ENCODE measurements at regions not wholly inside any gene's neighbourhood (a gene's known extent, or its start where the extent isn't known, plus 50 kb on each side); places are given as distances from the start of the nearest gene placed in this dataset.
"Not testable (repeated sequence)": the region's sequence is repeated elsewhere in the genome, so short reads cannot be mapped to it uniquely, and the experiment has no call there.

- peaks cover 0 to 4% (median under 1%) of the 10 kb centered on the region in 3 donors for H3K4me1 ChIP-seq (ENCODE audit: control insufficient read depth in 2 of 3, insufficient read depth in 2 of 3, low read depth in 1 of 3, low read length in 3 of 3)
- H3K9ac ChIP-seq (ENCODE audit: low read length in 3 of 3), result no peak overlapping the region
- FAIRE-seq (no peak), DNase-seq (no peak)
- intact Hi-C loops (cut with DNase I), result no loop called here
- H3K36me3 ChIP-seq (ENCODE audit: control insufficient read depth in 2 of 3, insufficient read depth in 3 of 3, low read length in 3 of 3), result no peaks in the 10 kb centered on the region
- H3K27ac ChIP-seq (ENCODE audit: low read depth in 2 of 2, low read length in 2 of 2), result no peak overlapping the region
- H3K27me3 ChIP-seq (ENCODE audit: control insufficient read depth, insufficient read depth, low read length), result no peaks in the 10 kb centered on the region
- H3K4me3 ChIP-seq (ENCODE audit: low read length in 3 of 3), result no peak overlapping the region
- H3K9me3 ChIP-seq (ENCODE audit: control insufficient read depth in 2 of 3, insufficient read depth in 1 of 3, low read length in 3 of 3), result no peaks in the 10 kb centered on the region
- no peak for TF ChIP-seq CTCF (IDR thresholded peaks at IDR 0.05; ENCODE audit: borderline replicate concordance, extremely low read depth, insufficient read depth)
Measured at GRCh38 chr5:39619168-39619818, 194.5 kb upstream of the DAB2 start.

GRCh38 chr5:39618391-39618790 lies 193.6 kb upstream of the DAB2 start:
- Histone ChIP-seq H3K9me3 (ENCODE audit: control insufficient read depth in 2 of 3, insufficient read depth in 1 of 3, low read length in 3 of 3) (no peaks in the 10 kb centered on the region), H3K4me1 (ENCODE audit: control insufficient read depth in 2 of 3, insufficient read depth in 2 of 3, low read depth in 1 of 3, low read length in 3 of 3) (no peaks in the 10 kb centered on the region), H3K4me3 (ENCODE audit: low read length in 3 of 3) (no peak overlapping the region), H3K36me3 (ENCODE audit: control insufficient read depth in 2 of 3, insufficient read depth in 3 of 3, low read length in 3 of 3) (no peaks in the 10 kb centered on the region), H3K27me3 (ENCODE audit: control insufficient read depth, insufficient read depth, low read length) (no peaks in the 10 kb centered on the region), H3K27ac (ENCODE audit: low read depth in 2 of 2, low read length in 2 of 2) (no peak overlapping the region), H3K9ac (ENCODE audit: low read length in 3 of 3) (no peak overlapping the region)
- TF ChIP-seq CTCF (IDR thresholded peaks at IDR 0.05; ENCODE audit: borderline replicate concordance, extremely low read depth, insufficient read depth), result no peak
- intact Hi-C loops (cut with DNase I), result no loop called here
- FAIRE-seq (no peak), DNase-seq (no peak)

- FAIRE-seq, result no peak
- no peaks in the 10 kb centered on the region for H3K36me3 ChIP-seq (ENCODE audit: control insufficient read depth in 2 of 3, insufficient read depth in 3 of 3, low read length in 3 of 3)
- no peak overlapping the region for H3K4me3 ChIP-seq (ENCODE audit: low read length in 3 of 3)
- TF ChIP-seq CTCF (IDR thresholded peaks at IDR 0.05; ENCODE audit: borderline replicate concordance, extremely low read depth, insufficient read depth), result no peak
- H3K9ac ChIP-seq (ENCODE audit: low read length in 3 of 3), result no peak overlapping the region
- no peak for DNase-seq
- no peaks in the 10 kb centered on the region for H3K27me3 ChIP-seq (ENCODE audit: control insufficient read depth, insufficient read depth, low read length)
- H3K4me1 ChIP-seq (ENCODE audit: control insufficient read depth in 2 of 3, insufficient read depth in 2 of 3, low read depth in 1 of 3, low read length in 3 of 3), result no peaks in the 10 kb centered on the region
- intact Hi-C loops (cut with DNase I), result no loop called here
- H3K27ac ChIP-seq (ENCODE audit: low read depth in 2 of 2, low read length in 2 of 2), result no peak overlapping the region
- no peaks in the 10 kb centered on the region for H3K9me3 ChIP-seq (ENCODE audit: control insufficient read depth in 2 of 3, insufficient read depth in 1 of 3, low read length in 3 of 3)
Measured at GRCh38 chr5:39616131-39616530, 191.4 kb upstream of the DAB2 start.

- FAIRE-seq; H3K27me3 ChIP-seq (ENCODE audit: control insufficient read depth, insufficient read depth, low read length); H3K9ac ChIP-seq (ENCODE audit: low read length in 3 of 3); H3K4me3 ChIP-seq (ENCODE audit: low read length in 3 of 3); H3K36me3 ChIP-seq (ENCODE audit: control insufficient read depth in 2 of 3, insufficient read depth in 3 of 3, low read length in 3 of 3); intact Hi-C loops (cut with DNase I); H3K27ac ChIP-seq (ENCODE audit: low read depth in 2 of 2, low read length in 2 of 2); H3K9me3 ChIP-seq (ENCODE audit: control insufficient read depth in 2 of 3, insufficient read depth in 1 of 3, low read length in 3 of 3); H3K4me1 ChIP-seq (ENCODE audit: control insufficient read depth in 2 of 3, insufficient read depth in 2 of 3, low read depth in 1 of 3, low read length in 3 of 3); DNase-seq: not testable (repeated sequence)
Measured at GRCh38 chr5:39611076-39611475, 186.3 kb upstream of the DAB2 start.
